ENCODE measurements at regions not wholly inside any gene's neighbourhood (a gene's known extent, or its start where the extent isn't known, plus 50 kb on each side); places are given as distances from the start of the nearest gene placed in this dataset.

GRCh38 chr11:69926376-69927050, 107.3 kb upstream of the FGF3 start:
- Mint-ChIP-seq H3K9me3 (peaks cover 3% of the 10 kb centered on the region), H3K4me1 (peaks cover 7% of the 10 kb centered on the region), H3K27ac (no peak overlapping the region), H3K36me3 (no peaks in the 10 kb centered on the region), H3K4me3 (no peak overlapping the region), H3K27me3 (peaks cover 79% of the 10 kb centered on the region)
- ATAC-seq, result no peak

GRCh38 chr11:69928121-69928520, 108.9 kb upstream of the FGF3 start:
- Mint-ChIP-seq H3K4me1 (peaks cover 7% of the 10 kb centered on the region), H3K9me3 (peaks cover 3% of the 10 kb centered on the region), H3K27me3 (peaks cover 77% of the 10 kb centered on the region), H3K27ac (no peak overlapping the region), H3K36me3 (no peaks in the 10 kb centered on the region), H3K4me3 (no peak overlapping the region)
- ATAC-seq, result no peak

GRCh38 chr11:69928975-69929374, 109.8 kb upstream of the FGF3 start:
- Mint-ChIP-seq H3K27me3 (peaks cover 69% of the 10 kb centered on the region), H3K9me3 (peaks cover 3% of the 10 kb centered on the region), H3K4me1 (peaks cover 7% of the 10 kb centered on the region), H3K36me3 (no peaks in the 10 kb centered on the region), H3K27ac (no peak overlapping the region), H3K4me3 (no peak overlapping the region)
- ATAC-seq, result no peak

GRCh38 chr11:69930081-69931059, 111.2 kb upstream of the FGF3 start:
- Mint-ChIP-seq H3K36me3 (no peaks in the 10 kb centered on the region), H3K9me3 (no peaks in the 10 kb centered on the region), H3K4me3 (no peak overlapping the region), H3K4me1 (peaks cover 5% of the 10 kb centered on the region), H3K27me3 (peaks cover 55% of the 10 kb centered on the region), H3K27ac (no peak overlapping the region)
- ATAC-seq, result no peak

- no peaks in the 10 kb centered on the region for H3K36me3 Mint-ChIP-seq
- H3K4me1 Mint-ChIP-seq, result no peaks in the 10 kb centered on the region
- H3K9me3 Mint-ChIP-seq, result no peaks in the 10 kb centered on the region
- no peak overlapping the region for H3K27ac Mint-ChIP-seq
- H3K4me3 Mint-ChIP-seq, result no peak overlapping the region
- no peak for ATAC-seq
- H3K27me3 Mint-ChIP-seq, result peaks cover 46% of the 10 kb centered on the region
Measured at GRCh38 chr11:69931060-69931910, 112.1 kb upstream of the FGF3 start.

GRCh38 chr11:69931994-69932910, 113.0 kb upstream of the FGF3 start:
- H3K9me3 Mint-ChIP-seq, result peaks cover 2% of the 10 kb centered on the region

GRCh38 chr11:69934861-69935494, 115.8 kb upstream of the FGF3 start:
- H3K4me3 Mint-ChIP-seq, result no peak overlapping the region
- no peaks in the 10 kb centered on the region for H3K4me1 Mint-ChIP-seq
- no peak for ATAC-seq
- no peak overlapping the region for H3K27ac Mint-ChIP-seq
- H3K9me3 Mint-ChIP-seq, result peaks cover 2% of the 10 kb centered on the region
- H3K27me3 Mint-ChIP-seq, result peaks cover 37% of the 10 kb centered on the region
- no peaks in the 10 kb centered on the region for H3K36me3 Mint-ChIP-seq

More at GRCh38 chr11:69931994-69932910, 113.0 kb upstream of the FGF3 start:
- H3K27me3 Mint-ChIP-seq, result peaks cover 36% of the 10 kb centered on the region
- ATAC-seq, result no peak
- H3K36me3 Mint-ChIP-seq, result no peaks in the 10 kb centered on the region
- H3K27ac Mint-ChIP-seq, result no peak overlapping the region
- no peak overlapping the region for H3K4me3 Mint-ChIP-seq
- no peaks in the 10 kb centered on the region for H3K4me1 Mint-ChIP-seq

GRCh38 chr11:69935941-69936505, 116.8 kb upstream of the FGF3 start:
- no peaks in the 10 kb centered on the region for H3K4me1 Mint-ChIP-seq
- H3K4me3 Mint-ChIP-seq, result no peak overlapping the region
- peaks cover 37% of the 10 kb centered on the region for H3K27me3 Mint-ChIP-seq
- no peak for ATAC-seq
- peaks cover 2% of the 10 kb centered on the region for H3K9me3 Mint-ChIP-seq
- H3K27ac Mint-ChIP-seq, result no peak overlapping the region
- no peaks in the 10 kb centered on the region for H3K36me3 Mint-ChIP-seq

GRCh38 chr11:69936771-69937170, 117.6 kb upstream of the FGF3 start:
- ATAC-seq, result no peak
- Mint-ChIP-seq H3K4me1 (no peaks in the 10 kb centered on the region), H3K27ac (no peak overlapping the region), H3K4me3 (no peak overlapping the region), H3K27me3 (peaks cover 38% of the 10 kb centered on the region), H3K9me3 (peaks cover 2% of the 10 kb centered on the region), H3K36me3 (no peaks in the 10 kb centered on the region)

- H3K27me3 Mint-ChIP-seq, result peaks cover 40% of the 10 kb centered on the region
- H3K36me3 Mint-ChIP-seq, result no peaks in the 10 kb centered on the region
- H3K4me3 Mint-ChIP-seq, result no peak overlapping the region
- no peaks in the 10 kb centered on the region for H3K4me1 Mint-ChIP-seq
- peaks cover 2% of the 10 kb centered on the region for H3K9me3 Mint-ChIP-seq
- no peak overlapping the region for H3K27ac Mint-ChIP-seq
- ATAC-seq, result no peak
Measured at GRCh38 chr11:69938206-69938605, 119.0 kb upstream of the FGF3 start.

GRCh38 chr11:69939551-69940245, 120.5 kb upstream of the FGF3 start:
- Mint-ChIP-seq H3K4me1 (no peaks in the 10 kb centered on the region), H3K27me3 (peaks cover 43% of the 10 kb centered on the region), H3K9me3 (peaks cover 2% of the 10 kb centered on the region), H3K36me3 (no peaks in the 10 kb centered on the region), H3K27ac (no peak overlapping the region), H3K4me3 (no peak overlapping the region)
- ATAC-seq, result peak; percentile 52

GRCh38 chr11:69940246-69940610, 121.0 kb upstream of the FGF3 start:
- Mint-ChIP-seq H3K4me1 (no peaks in the 10 kb centered on the region), H3K4me3 (no peak overlapping the region), H3K27me3 (peaks cover 43% of the 10 kb centered on the region), H3K27ac (no peak overlapping the region), H3K36me3 (no peaks in the 10 kb centered on the region), H3K9me3 (peaks cover 2% of the 10 kb centered on the region)
- ATAC-seq, result no peak

All from stimulated activated memory B cell treated with anti-CD40 and anti-IgM and Interleukin-4, amounts not matched to agents 10 μg/mL and 1 μg/mL and 100 μg/mL, for 72 hours (primary cell).